ENCODE measurements at regions not wholly inside any gene's neighbourhood (a gene's known extent, or its start where the extent isn't known, plus 50 kb on each side); places are given as distances from the start of the nearest gene placed in this dataset.

DNA sequence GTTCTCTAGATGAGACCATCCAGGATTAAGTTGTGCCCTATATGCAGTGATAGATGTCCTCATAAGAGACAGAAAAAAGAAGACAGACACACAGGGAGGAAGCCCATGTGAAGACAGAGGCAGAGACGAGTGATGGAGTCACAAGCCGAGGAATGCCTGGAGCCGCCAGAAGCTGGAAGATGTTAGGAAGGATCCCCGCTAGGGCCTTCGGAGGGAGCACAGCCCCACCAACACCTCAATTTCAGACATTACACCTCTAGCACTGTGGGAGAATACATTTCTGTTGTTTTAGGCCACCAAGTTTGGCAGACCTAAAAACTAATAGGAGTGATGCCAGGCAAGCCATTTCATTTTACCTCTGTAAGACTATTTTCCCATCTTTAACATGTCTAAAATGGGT is 458.5 kb downstream of the MED13L start:
- Mint-ChIP-seq H3K36me3 (no peaks in the 10 kb centered on the region), H3K27ac (no peak overlapping the region), H3K27me3 (ENCODE audit: insufficient read depth, low read depth) (peaks cover 5% of the 10 kb centered on the region), H3K9me3 (no peaks in the 10 kb centered on the region), H3K4me1 (no peaks in the 10 kb centered on the region), H3K4me3 (no peak overlapping the region)
- no peak for TF ChIP-seq EZH2 (IDR thresholded peaks at IDR 0.05)
- no peak for TF ChIP-seq EZH2phosphoT487 (IDR thresholded peaks at IDR 0.05)
- TF ChIP-seq, protein P1, sequence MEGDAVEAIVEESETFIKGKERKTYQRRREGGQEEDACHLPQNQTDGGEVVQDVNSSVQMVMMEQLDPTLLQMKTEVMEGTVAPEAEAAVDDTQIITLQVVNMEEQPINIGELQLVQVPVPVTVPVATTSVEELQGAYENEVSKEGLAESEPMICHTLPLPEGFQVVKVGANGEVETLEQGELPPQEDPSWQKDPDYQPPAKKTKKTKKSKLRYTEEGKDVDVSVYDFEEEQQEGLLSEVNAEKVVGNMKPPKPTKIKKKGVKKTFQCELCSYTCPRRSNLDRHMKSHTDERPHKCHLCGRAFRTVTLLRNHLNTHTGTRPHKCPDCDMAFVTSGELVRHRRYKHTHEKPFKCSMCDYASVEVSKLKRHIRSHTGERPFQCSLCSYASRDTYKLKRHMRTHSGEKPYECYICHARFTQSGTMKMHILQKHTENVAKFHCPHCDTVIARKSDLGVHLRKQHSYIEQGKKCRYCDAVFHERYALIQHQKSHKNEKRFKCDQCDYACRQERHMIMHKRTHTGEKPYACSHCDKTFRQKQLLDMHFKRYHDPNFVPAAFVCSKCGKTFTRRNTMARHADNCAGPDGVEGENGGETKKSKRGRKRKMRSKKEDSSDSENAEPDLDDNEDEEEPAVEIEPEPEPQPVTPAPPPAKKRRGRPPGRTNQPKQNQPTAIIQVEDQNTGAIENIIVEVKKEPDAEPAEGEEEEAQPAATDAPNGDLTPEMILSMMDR (IDR thresholded peaks at IDR 0.05), result peak; percentile 14
- Histone ChIP-seq H4K20me1 (ENCODE audit: low read depth) (no peaks in the 10 kb centered on the region), H3K36me3 (no peaks in the 10 kb centered on the region), H2AFZ (replicated peaks) (no peak overlapping the region), H3K4me3 (no peak overlapping the region), H3K4me2 (no peak overlapping the region), H3K27ac (no peak overlapping the region), H3F3A (ENCODE audit: low read depth) (no peaks in the 10 kb centered on the region), H3K79me2 (ENCODE audit: low read depth) (no peaks in the 10 kb centered on the region), H3K9ac (no peak overlapping the region), H3K27me3 (no peaks in the 10 kb centered on the region), H3K4me1 (no peaks in the 10 kb centered on the region), H3K9me3 (ENCODE audit: low read depth) (no peaks in the 10 kb centered on the region)
- no peak for DNase-seq (ENCODE audit: low spot score)

DNA sequence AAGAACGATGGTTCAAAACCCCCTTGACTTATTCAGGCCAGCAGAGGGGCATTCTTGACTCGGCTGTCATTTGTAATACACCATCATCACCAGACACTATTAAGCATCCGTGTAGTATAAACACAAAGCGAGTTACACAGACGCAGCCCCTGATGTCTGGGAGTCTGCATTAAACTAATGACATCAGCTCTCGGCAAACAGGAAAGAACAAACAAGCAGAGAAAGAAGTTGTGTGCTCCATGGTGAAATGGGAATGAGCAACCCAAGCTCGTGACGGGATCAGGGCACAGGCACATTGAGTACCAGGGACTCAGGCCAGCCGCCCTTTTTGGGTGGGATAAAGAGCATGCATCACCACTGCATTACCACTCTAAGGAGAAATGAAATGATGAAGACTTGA is 460.1 kb downstream of the MED13L start:
- H3K4me1 ChIP-seq, result no peaks in the 10 kb centered on the region
- no peaks in the 10 kb centered on the region for H3K9me3 Mint-ChIP-seq
- no peak overlapping the region for H3K4me3 Mint-ChIP-seq
- H3K36me3 Mint-ChIP-seq, result no peaks in the 10 kb centered on the region
- no peaks in the 10 kb centered on the region for H3K4me1 Mint-ChIP-seq
- no peak overlapping the region for H3K9ac ChIP-seq
- no peak overlapping the region for H3K4me2 ChIP-seq
- no peak for TF ChIP-seq EZH2phosphoT487 (IDR thresholded peaks at IDR 0.05)
- TF ChIP-seq, protein P1 (IDR thresholded peaks at IDR 0.05), result no peak
- no peak for TF ChIP-seq EZH2 (IDR thresholded peaks at IDR 0.05)
- no peak overlapping the region for H3K4me3 ChIP-seq
- no peak overlapping the region for H3K27ac Mint-ChIP-seq
- no peak for DNase-seq (ENCODE audit: low spot score)
- no peak overlapping the region for H2AFZ ChIP-seq (replicated peaks)
- no peaks in the 10 kb centered on the region for H3K79me2 ChIP-seq (ENCODE audit: low read depth)
- H3K36me3 ChIP-seq, result no peaks in the 10 kb centered on the region
- H3K27ac ChIP-seq, result no peak overlapping the region
- peaks cover 2% of the 10 kb centered on the region for H3K27me3 Mint-ChIP-seq (ENCODE audit: insufficient read depth, low read depth)
- no peaks in the 10 kb centered on the region for H3K9me3 ChIP-seq (ENCODE audit: low read depth)
- no peaks in the 10 kb centered on the region for H3F3A ChIP-seq (ENCODE audit: low read depth)
- no peaks in the 10 kb centered on the region for H3K27me3 ChIP-seq
- H4K20me1 ChIP-seq (ENCODE audit: low read depth), result no peaks in the 10 kb centered on the region

DNA sequence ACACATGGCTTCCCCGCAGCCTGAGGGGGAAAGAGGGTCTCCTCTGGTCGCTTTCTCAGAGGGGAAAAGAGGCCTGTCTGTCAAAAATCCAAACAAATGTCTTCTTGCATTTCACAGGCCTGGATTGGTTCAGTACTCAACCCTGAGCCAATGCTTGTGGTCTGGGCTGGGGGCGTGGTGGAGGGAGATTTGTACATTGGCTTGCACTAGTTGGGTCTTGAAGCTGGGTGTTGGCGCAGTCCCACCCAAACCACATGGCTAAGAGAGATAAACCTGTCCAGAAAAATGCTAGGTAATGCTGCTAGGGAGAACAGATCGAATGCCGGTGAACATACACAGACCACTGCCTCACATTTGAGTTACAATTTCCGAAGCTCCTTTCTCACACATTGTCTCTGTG is 461.6 kb downstream of the MED13L start:
- H3K27ac Mint-ChIP-seq, result no peak overlapping the region
- H3K9ac ChIP-seq, result no peak overlapping the region
- H3K9me3 Mint-ChIP-seq, result no peaks in the 10 kb centered on the region
- H3K27me3 Mint-ChIP-seq (ENCODE audit: insufficient read depth, low read depth), result peaks cover 5% of the 10 kb centered on the region
- H3K9me3 ChIP-seq (ENCODE audit: low read depth), result no peaks in the 10 kb centered on the region
- H3K36me3 Mint-ChIP-seq, result no peaks in the 10 kb centered on the region
- H3K79me2 ChIP-seq (ENCODE audit: low read depth), result no peaks in the 10 kb centered on the region
- DNase-seq (ENCODE audit: low spot score), result no peak
- H3F3A ChIP-seq (ENCODE audit: low read depth), result no peaks in the 10 kb centered on the region
- H3K4me1 ChIP-seq, result no peaks in the 10 kb centered on the region
- no peaks in the 10 kb centered on the region for H3K4me1 Mint-ChIP-seq
- H3K27me3 ChIP-seq, result no peaks in the 10 kb centered on the region
- H3K4me3 Mint-ChIP-seq, result no peak overlapping the region
- no peaks in the 10 kb centered on the region for H3K36me3 ChIP-seq
- TF ChIP-seq EZH2phosphoT487 (IDR thresholded peaks at IDR 0.05) (no peak), EZH2 (IDR thresholded peaks at IDR 0.05) (no peak)
- TF ChIP-seq, protein P1 (IDR thresholded peaks at IDR 0.05), result no peak
- no peaks in the 10 kb centered on the region for H4K20me1 ChIP-seq (ENCODE audit: low read depth)
- no peak overlapping the region for H2AFZ ChIP-seq (replicated peaks)
- H3K27ac ChIP-seq, result no peak overlapping the region
- H3K4me2 ChIP-seq, result no peak overlapping the region
- no peak overlapping the region for H3K4me3 ChIP-seq

DNA sequence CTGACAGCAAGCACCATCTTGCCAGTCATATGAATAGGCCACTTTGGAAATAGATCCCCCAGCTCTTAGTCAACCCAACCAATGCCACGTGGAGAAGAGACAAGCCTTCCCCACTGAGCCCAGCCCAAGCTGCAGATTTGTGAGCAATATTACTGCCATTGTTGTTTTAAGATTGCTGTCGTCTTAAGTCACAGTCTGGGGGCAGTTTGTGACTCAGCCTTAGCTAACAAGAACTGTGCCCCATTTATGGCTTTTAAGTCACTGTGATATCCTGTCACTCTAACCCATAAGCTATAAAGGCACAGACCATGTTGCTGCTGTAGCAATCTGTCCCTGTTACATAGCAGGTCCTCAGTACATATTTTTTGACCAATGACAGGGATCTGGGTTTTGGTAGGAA is 464.2 kb downstream of the MED13L start:
- Mint-ChIP-seq H3K36me3 (no peaks in the 10 kb centered on the region), H3K4me3 (no peak overlapping the region), H3K9me3 (no peaks in the 10 kb centered on the region), H3K4me1 (no peaks in the 10 kb centered on the region), H3K27ac (no peak overlapping the region), H3K27me3 (ENCODE audit: insufficient read depth, low read depth) (peaks cover 12% of the 10 kb centered on the region)
- Histone ChIP-seq H3K4me2 (no peak overlapping the region), H2AFZ (replicated peaks) (no peak overlapping the region), H3K27me3 (no peaks in the 10 kb centered on the region), H4K20me1 (ENCODE audit: low read depth) (no peaks in the 10 kb centered on the region), H3K27ac (no peak overlapping the region), H3K9ac (no peak overlapping the region), H3K4me1 (no peaks in the 10 kb centered on the region), H3K4me3 (no peak overlapping the region), H3K79me2 (ENCODE audit: low read depth) (no peaks in the 10 kb centered on the region), H3K9me3 (ENCODE audit: low read depth) (no peaks in the 10 kb centered on the region), H3K36me3 (no peaks in the 10 kb centered on the region), H3F3A (ENCODE audit: low read depth) (no peaks in the 10 kb centered on the region)
- no peak for DNase-seq (ENCODE audit: low spot score)
- TF ChIP-seq EZH2phosphoT487 (IDR thresholded peaks at IDR 0.05) (no peak), EZH2 (IDR thresholded peaks at IDR 0.05) (no peak)
- TF ChIP-seq, protein P1 (IDR thresholded peaks at IDR 0.05), result no peak
